ENCODE measurements at regions not wholly inside any gene's neighbourhood (a gene's known extent, or its start where the extent isn't known, plus 50 kb on each side); places are given as distances from the start of the nearest gene placed in this dataset.
A peak's percentile ranks its signal among the peaks of the same experiment; 100 is the strongest.

- Histone ChIP-seq H3K27ac (ENCODE audit: low read length) (no peak overlapping the region), H3K9me3 (ENCODE audit: low read length) (peaks cover 5% of the 10 kb centered on the region), H3K36me3 (ENCODE audit: insufficient read depth, low read length) (no peaks in the 10 kb centered on the region), H3K4me3 (ENCODE audit: low read length) (no peak overlapping the region), H3K9ac (ENCODE audit: low read length) (no peak overlapping the region), H3K79me2 (ENCODE audit: low read length) (no peaks in the 10 kb centered on the region), H3K4me1 (ENCODE audit: low read length) (no peaks in the 10 kb centered on the region), H3K4me2 (ENCODE audit: low read depth, low read length, poor library complexity, severe bottlenecking) (no peak overlapping the region), H4K20me1 (ENCODE audit: insufficient read depth, low read depth, low read length) (no peaks in the 10 kb centered on the region), H3K27me3 (ENCODE audit: low read length) (no peaks in the 10 kb centered on the region), H2AFZ (ENCODE audit: low read length) (no peak overlapping the region), H3K9me2 (replicated peaks; ENCODE audit: insufficient read depth, low read length) (no peaks in the 10 kb centered on the region)
- no peak for DNase-seq
Measured at GRCh38 chr5:53219610-53220009, 110.1 kb upstream of the MOCS2 start.

GRCh38 chr5:53233645-53234405 is 124.3 kb upstream of the MOCS2 start:
- Histone ChIP-seq H3K9me3 (ENCODE audit: low read length) (no peaks in the 10 kb centered on the region), H3K9ac (ENCODE audit: low read length) (no peak overlapping the region), H3K79me2 (ENCODE audit: low read length) (no peaks in the 10 kb centered on the region), H3K9me2 (replicated peaks; ENCODE audit: insufficient read depth, low read length) (no peaks in the 10 kb centered on the region), H4K20me1 (ENCODE audit: insufficient read depth, low read depth, low read length) (no peaks in the 10 kb centered on the region), H3K27me3 (ENCODE audit: low read length) (no peaks in the 10 kb centered on the region), H3K4me1 (ENCODE audit: low read length) (no peaks in the 10 kb centered on the region), H3K27ac (ENCODE audit: low read length) (no peak overlapping the region), H3K36me3 (ENCODE audit: insufficient read depth, low read length) (no peaks in the 10 kb centered on the region), H3K4me3 (ENCODE audit: low read length) (no peak overlapping the region), H2AFZ (ENCODE audit: low read length) (no peak overlapping the region), H3K4me2 (ENCODE audit: low read depth, low read length, poor library complexity, severe bottlenecking) (no peak overlapping the region)
- DNase-seq, result no peak

GRCh38 chr5:53236683-53237082 is 127.1 kb upstream of the MOCS2 start:
- Histone ChIP-seq H3K36me3 (ENCODE audit: insufficient read depth, low read length) (no peaks in the 10 kb centered on the region), H3K4me2 (ENCODE audit: low read depth, low read length, poor library complexity, severe bottlenecking) (no peak overlapping the region), H3K79me2 (ENCODE audit: low read length) (no peaks in the 10 kb centered on the region), H2AFZ (ENCODE audit: low read length) (no peak overlapping the region), H4K20me1 (ENCODE audit: insufficient read depth, low read depth, low read length) (no peaks in the 10 kb centered on the region), H3K9ac (ENCODE audit: low read length) (no peak overlapping the region), H3K9me2 (replicated peaks; ENCODE audit: insufficient read depth, low read length) (no peaks in the 10 kb centered on the region), H3K9me3 (ENCODE audit: low read length) (no peaks in the 10 kb centered on the region), H3K27ac (ENCODE audit: low read length) (no peak overlapping the region), H3K4me1 (ENCODE audit: low read length) (no peaks in the 10 kb centered on the region), H3K27me3 (ENCODE audit: low read length) (no peaks in the 10 kb centered on the region), H3K4me3 (ENCODE audit: low read length) (no peak overlapping the region)
- DNase-seq, result no peak

GRCh38 chr5:53237876-53238275 is 128.3 kb upstream of the MOCS2 start:
- DNase-seq, result no peak

GRCh38 chr5:53239301-53239990 is 129.9 kb upstream of the MOCS2 start:
- Histone ChIP-seq H3K9me2 (replicated peaks; ENCODE audit: insufficient read depth, low read length) (no peaks in the 10 kb centered on the region), H3K79me2 (ENCODE audit: low read length) (no peaks in the 10 kb centered on the region), H3K36me3 (ENCODE audit: insufficient read depth, low read length) (no peaks in the 10 kb centered on the region), H2AFZ (ENCODE audit: low read length) (no peak overlapping the region), H3K4me2 (ENCODE audit: low read depth, low read length, poor library complexity, severe bottlenecking) (no peak overlapping the region), H3K27ac (ENCODE audit: low read length) (no peak overlapping the region), H4K20me1 (ENCODE audit: insufficient read depth, low read depth, low read length) (no peaks in the 10 kb centered on the region), H3K4me1 (ENCODE audit: low read length) (no peaks in the 10 kb centered on the region), H3K4me3 (ENCODE audit: low read length) (no peak overlapping the region), H3K9ac (ENCODE audit: low read length) (no peak overlapping the region), H3K9me3 (ENCODE audit: low read length) (no peaks in the 10 kb centered on the region), H3K27me3 (ENCODE audit: low read length) (no peaks in the 10 kb centered on the region)
- DNase-seq, result no peak

More at GRCh38 chr5:53237876-53238275, 128.3 kb upstream of the MOCS2 start:
- H3K9me2 ChIP-seq (replicated peaks; ENCODE audit: insufficient read depth, low read length), result no peaks in the 10 kb centered on the region
- no peak overlapping the region for H3K4me3 ChIP-seq (ENCODE audit: low read length)
- H3K4me2 ChIP-seq (ENCODE audit: low read depth, low read length, poor library complexity, severe bottlenecking), result no peak overlapping the region
- no peaks in the 10 kb centered on the region for H3K79me2 ChIP-seq (ENCODE audit: low read length)
- no peaks in the 10 kb centered on the region for H3K36me3 ChIP-seq (ENCODE audit: insufficient read depth, low read length)
- no peak overlapping the region for H2AFZ ChIP-seq (ENCODE audit: low read length)
- H3K27ac ChIP-seq (ENCODE audit: low read length), result no peak overlapping the region
- H3K27me3 ChIP-seq (ENCODE audit: low read length), result no peaks in the 10 kb centered on the region
- no peak overlapping the region for H3K9ac ChIP-seq (ENCODE audit: low read length)
- H3K9me3 ChIP-seq (ENCODE audit: low read length), result no peaks in the 10 kb centered on the region
- no peaks in the 10 kb centered on the region for H4K20me1 ChIP-seq (ENCODE audit: insufficient read depth, low read depth, low read length)
- no peaks in the 10 kb centered on the region for H3K4me1 ChIP-seq (ENCODE audit: low read length)

- Histone ChIP-seq H3K36me3 (ENCODE audit: insufficient read depth, low read length) (no peaks in the 10 kb centered on the region), H3K79me2 (ENCODE audit: low read length) (no peaks in the 10 kb centered on the region), H3K27me3 (ENCODE audit: low read length) (no peaks in the 10 kb centered on the region), H3K9me3 (ENCODE audit: low read length) (no peaks in the 10 kb centered on the region), H3K4me3 (ENCODE audit: low read length) (no peak overlapping the region), H3K4me1 (ENCODE audit: low read length) (no peaks in the 10 kb centered on the region), H4K20me1 (ENCODE audit: insufficient read depth, low read depth, low read length) (no peaks in the 10 kb centered on the region), H3K27ac (ENCODE audit: low read length) (no peak overlapping the region), H2AFZ (ENCODE audit: low read length) (no peak overlapping the region), H3K9ac (ENCODE audit: low read length) (no peak overlapping the region), H3K9me2 (replicated peaks; ENCODE audit: insufficient read depth, low read length) (no peaks in the 10 kb centered on the region), H3K4me2 (ENCODE audit: low read depth, low read length, poor library complexity, severe bottlenecking) (no peak overlapping the region)
- no peak for DNase-seq
Measured at GRCh38 chr5:53240661-53241060, 131.1 kb upstream of the MOCS2 start.

- no peaks in the 10 kb centered on the region for H3K9me2 ChIP-seq (replicated peaks; ENCODE audit: insufficient read depth, low read length)
- H4K20me1 ChIP-seq (ENCODE audit: insufficient read depth, low read depth, low read length), result no peaks in the 10 kb centered on the region
- H2AFZ ChIP-seq (ENCODE audit: low read length), result no peak overlapping the region
- H3K4me3 ChIP-seq (ENCODE audit: low read length), result no peak overlapping the region
- DNase-seq, result no peak
- no peaks in the 10 kb centered on the region for H3K9me3 ChIP-seq (ENCODE audit: low read length)
- H3K36me3 ChIP-seq (ENCODE audit: insufficient read depth, low read length), result no peaks in the 10 kb centered on the region
- H3K79me2 ChIP-seq (ENCODE audit: low read length), result no peaks in the 10 kb centered on the region
- no peaks in the 10 kb centered on the region for H3K27me3 ChIP-seq (ENCODE audit: low read length)
- H3K4me2 ChIP-seq (ENCODE audit: low read depth, low read length, poor library complexity, severe bottlenecking), result no peak overlapping the region
- no peaks in the 10 kb centered on the region for H3K4me1 ChIP-seq (ENCODE audit: low read length)
- H3K9ac ChIP-seq (ENCODE audit: low read length), result no peak overlapping the region
- H3K27ac ChIP-seq (ENCODE audit: low read length), result no peak overlapping the region
Measured at GRCh38 chr5:53241572-53241971, 132.0 kb upstream of the MOCS2 start.

GRCh38 chr5:53243403-53243802 is 133.8 kb upstream of the MOCS2 start:
- Histone ChIP-seq H2AFZ (ENCODE audit: low read length) (no peak overlapping the region), H3K27ac (ENCODE audit: low read length) (no peak overlapping the region), H3K79me2 (ENCODE audit: low read length) (no peaks in the 10 kb centered on the region), H3K4me1 (ENCODE audit: low read length) (no peaks in the 10 kb centered on the region), H3K9me3 (ENCODE audit: low read length) (no peaks in the 10 kb centered on the region), H3K4me3 (ENCODE audit: low read length) (no peak overlapping the region), H3K9me2 (replicated peaks; ENCODE audit: insufficient read depth, low read length) (no peaks in the 10 kb centered on the region), H3K9ac (ENCODE audit: low read length) (no peak overlapping the region), H3K27me3 (ENCODE audit: low read length) (no peaks in the 10 kb centered on the region), H4K20me1 (ENCODE audit: insufficient read depth, low read depth, low read length) (no peaks in the 10 kb centered on the region), H3K36me3 (ENCODE audit: insufficient read depth, low read length) (no peaks in the 10 kb centered on the region), H3K4me2 (ENCODE audit: low read depth, low read length, poor library complexity, severe bottlenecking) (no peak overlapping the region)
- peak; percentile 47 for DNase-seq

Measured in Karpas-422 (cell line).